GM12878 (cell line): ENCODE measurements at regions not wholly inside any gene's neighbourhood (a gene's known extent, or its start where the extent isn't known, plus 50 kb on each side); places are given as distances from the start of the nearest gene placed in this dataset.

Source experiments
- ATAC-seq: fragments of 200-7000 bp; cut with Tn5 transposase; 3 replicates; pipeline ENCODE4 v1.9.1; 2020; ENCODE audit warnings: mild to moderate bottlenecking, moderate library complexity
- BruUV-seq: library from RNA; stranded (reverse); fragments of 400-500 nt; replicated peaks from 2 replicates; lab custom pipeline; 2021; lab: Mats Ljungman, UMichigan
- CTCF ChIA-PET: fragments of 300-600 bp; sonication (Branson Sonifier 250); formaldehyde crosslinking; extraction: SDS; loops from one replicate; lab custom pipeline; 2021; ENCODE audit warnings: inconsistent platforms; lab: Yijun Ruan, JAX
- POLR2A ChIA-PET: fragments of 350-600 bp; formaldehyde crosslinking; extraction: SDS; loops from one replicate; lab custom pipeline; 2021; ENCODE audit warnings: inconsistent platforms; lab: Charles Lee
- RAD21 ChIA-PET: fragments of 300-600 bp; sonication (Branson Sonifier 250); formaldehyde crosslinking; loops from one replicate; lab custom pipeline; 2023; ENCODE audit warnings: antibody characterized with exemption; ENCODE audit not compliant: unreplicated experiment; lab: Charles Lee
- SMC1A ChIA-PET: fragments of 300-600 bp; sonication (Branson Sonifier 250); formaldehyde crosslinking; loops from one replicate; lab custom pipeline; 2023; ENCODE audit not compliant: unreplicated experiment, uncharacterized antibody; lab: Charles Lee
- DNase-seq: peaks from one replicate; pipeline ENCODE4 v3.0.0-alpha.2; 2011; ENCODE audit warnings: low read depth, low spot score
- FAIRE-seq: peaks from 3 replicates; lab custom pipeline; 2011; peaks lifted over from hg19 to GRCh38; lab: Jason Lieb, UNC
- H2AFZ ChIP-seq: 2 replicates; pipeline ENCODE4 v1.6.0; 2011; ENCODE audit warnings: low read depth, low read length, control low read depth; ENCODE audit not compliant: control insufficient read depth
- H3K27ac ChIP-seq: 2 replicates; pipeline ENCODE4 v1.5.1; 2011; ENCODE audit warnings: control low read depth; ENCODE audit not compliant: control insufficient read depth, insufficient read depth
- H3K27me3 ChIP-seq, 2 experiments: replicated peaks in 1 of 2; 2 replicates each; pipeline versions ENCODE4 v1.6.0 to v1.6.1; 2011; ENCODE audit warnings: low read length in 1 of 2; ENCODE audit not compliant: control insufficient read depth in 2 of 2, insufficient read depth in 2 of 2
- H3K36me3 ChIP-seq, 2 experiments: 2 replicates each; pipeline ENCODE4 v1.5.1; 2011; ENCODE audit warnings: low read length in 1 of 2; ENCODE audit not compliant: control insufficient read depth in 2 of 2, insufficient read depth in 2 of 2
- H3K4me1 ChIP-seq: 2 replicates; pipeline ENCODE4 v1.6.1; 2011; ENCODE audit warnings: mild to moderate bottlenecking, low read length, moderate library complexity, mixed read lengths; ENCODE audit not compliant: control insufficient read depth, insufficient read depth
- H3K4me2 ChIP-seq: 2 replicates; pipeline ENCODE4 v1.6.0; 2011; ENCODE audit warnings: control low read depth; ENCODE audit not compliant: control insufficient read depth, insufficient read depth
- H3K4me3 ChIP-seq: fragments of 200-600 bp; sonication (generic); 2 replicates; pipeline ENCODE4 v1.5.1; 2016
- H3K79me2 ChIP-seq: 2 replicates; pipeline ENCODE4 v1.6.0; 2011; ENCODE audit warnings: low read length; ENCODE audit not compliant: control insufficient read depth, insufficient read depth
- H3K9ac ChIP-seq: 2 replicates; pipeline ENCODE4 v1.8.0; 2011; ENCODE audit warnings: low read length, control low read depth, mixed read lengths; ENCODE audit not compliant: control insufficient read depth, insufficient read depth
- H3K9me3 ChIP-seq: replicated peaks from 3 replicates; pipeline ENCODE4 v1.5.1; 2011; ENCODE audit warnings: mild to moderate bottlenecking, low read length; ENCODE audit not compliant: control insufficient read depth, insufficient read depth
- H4K20me1 ChIP-seq: 2 replicates; pipeline ENCODE4 v1.6.0; 2011; ENCODE audit not compliant: control insufficient read depth, insufficient read depth
- ATF7 ChIP-seq: fragments of 450-650 bp; IDR thresholded peaks from 2 replicates; pipeline ENCODE4 v1.6.1; 2016; ENCODE audit warnings: low read depth, mild to moderate bottlenecking
- BHLHE40 ChIP-seq, 2 experiments: fragments of 450-650 bp in 1 of 2; IDR thresholded peaks; 2 replicates each; pipeline ENCODE4 v1.6.1; 2011 to 2017; ENCODE audit warnings: low read depth in 2 of 2, borderline replicate concordance in 1 of 2, improper control_type of control experiment in 1 of 2, low read length in 1 of 2, mild to moderate bottlenecking in 1 of 2
- FOS ChIP-seq: IDR thresholded peaks from 3 replicates; pipeline ENCODE4 v1.6.1; 2011; ENCODE audit warnings: borderline replicate concordance; ENCODE audit not compliant: insufficient read length; ENCODE audit errors: extremely low read depth
- HCFC1 ChIP-seq: fragments of 150-350 bp; IDR thresholded peaks from 2 replicates; pipeline ENCODE4 v1.6.1; 2014; ENCODE audit warnings: low read length
- HDGF ChIP-seq: fragments of 450-650 bp; IDR thresholded peaks from 2 replicates; pipeline ENCODE4 v1.6.1; 2016; ENCODE audit warnings: antibody characterized with exemption
- KDM1A ChIP-seq: fragments of 200-600 bp; sonication (generic); IDR thresholded peaks from 2 replicates; pipeline ENCODE4 v1.6.1; 2016; ENCODE audit warnings: borderline replicate concordance
- MEF2B ChIP-seq: fragments of 450-650 bp; IDR thresholded peaks from 2 replicates; pipeline ENCODE4 v1.6.1; 2018; ENCODE audit warnings: mild to moderate bottlenecking, moderate library complexity; ENCODE audit not compliant: partially characterized antibody, poor library complexity, severe bottlenecking
- MTA2 ChIP-seq: fragments of 450-650 bp; IDR thresholded peaks from 2 replicates; pipeline ENCODE4 v1.6.1; 2016; ENCODE audit warnings: low read depth, mild to moderate bottlenecking, moderate library complexity
- NFYB ChIP-seq: IDR thresholded peaks from 2 replicates; pipeline ENCODE4 v1.6.1; 2011; ENCODE audit warnings: low read depth, mild to moderate bottlenecking, low read length, improper control_type of control experiment, moderate library complexity; ENCODE audit not compliant: insufficient read depth
- RELA ChIP-seq: fragments of 450-650 bp; IDR thresholded peaks from 2 replicates; pipeline ENCODE4 v1.8.0; 2014; ENCODE audit warnings: borderline replicate concordance; ENCODE audit not compliant: partially characterized antibody
- RFX5 ChIP-seq: IDR thresholded peaks from 2 replicates; pipeline ENCODE4 v1.6.1; 2011; ENCODE audit warnings: low read depth, low read length, improper control_type of control experiment
- SMARCA5 ChIP-seq: fragments of 450-650 bp; IDR thresholded peaks from 2 replicates; pipeline ENCODE4 v1.6.1; 2017; ENCODE audit warnings: mild to moderate bottlenecking
- SUZ12 ChIP-seq: fragments of 200-600 bp; sonication (generic); IDR thresholded peaks from one replicate; pipeline ENCODE4 v1.6.1; 2018; ENCODE audit warnings: antibody characterized with exemption, mild to moderate bottlenecking; ENCODE audit not compliant: unreplicated experiment
- TBL1XR1 ChIP-seq: IDR thresholded peaks from 2 replicates; pipeline ENCODE4 v1.6.1; 2012; ENCODE audit warnings: low read depth, low read length, improper control_type of control experiment
- WGBS: methylation state at CpG from one replicate; pipeline ENCODE4 v1.1.6; 2016; ENCODE audit warnings: low lambda C conversion rate; ENCODE audit not compliant: insufficient replicate concordance, insufficient coverage; ENCODE audit errors: missing lambda C conversion rate; 5-methylcytosine and 5-hydroxymethylcytosine counted together
- in situ Hi-C: fragments of 300-500 bp; cut with MboI; formaldehyde crosslinking; loops from 9 replicates; pipeline ENCODE4 v1.14.3; 2018; ENCODE audit warnings: mixed read lengths
- intact Hi-C: fragments of 100-400 bp; cut with micrococcal nuclease; formaldehyde crosslinking; loops from one replicate; pipeline ENCODE4 v1.14.2; 2022; ENCODE audit not compliant: unreplicated experiment
- TF ChIP-seq, protein P1 (sequence below): IDR thresholded peaks from 2 replicates; pipeline ENCODE4 v1.6.1; 2012; ENCODE audit warnings: low read length, inconsistent platforms
- TF ChIP-seq, protein P2 (sequence below): fragments of 150-350 bp; IDR thresholded peaks from 2 replicates; pipeline ENCODE4 v1.6.1; 2016; ENCODE audit warnings: low read depth, low read length

DNA sequence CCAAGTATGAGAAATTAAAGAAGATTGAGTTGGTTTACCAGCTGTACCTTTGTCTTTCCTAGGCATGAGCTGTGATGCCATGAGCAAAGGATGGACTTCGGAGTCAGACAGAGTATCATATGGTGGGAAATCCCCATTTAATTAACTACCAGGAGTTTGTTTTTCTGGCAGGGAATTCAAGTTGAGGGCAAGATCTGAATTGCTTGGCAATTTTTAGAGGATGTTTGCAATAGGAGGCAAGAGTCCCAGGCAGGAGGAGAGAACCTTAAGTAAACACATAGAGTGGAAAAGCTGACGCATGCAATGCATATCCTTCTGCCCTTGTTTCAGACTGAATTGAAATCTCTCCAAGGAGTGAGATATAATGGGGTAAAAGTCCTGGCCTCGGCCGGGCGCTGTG, 569.7 kb upstream of the MDFIC2 start:
- TF ChIP-seq BHLHE40 (IDR thresholded peaks at IDR 0.05; ENCODE audit: borderline replicate concordance in 1 of 2, low read depth in 2 of 2, low read length in 1 of 2) = no peak
- TF ChIP-seq MTA2 = no peak
- TF ChIP-seq NFYB = no peak
- TF ChIP-seq, protein P1, sequence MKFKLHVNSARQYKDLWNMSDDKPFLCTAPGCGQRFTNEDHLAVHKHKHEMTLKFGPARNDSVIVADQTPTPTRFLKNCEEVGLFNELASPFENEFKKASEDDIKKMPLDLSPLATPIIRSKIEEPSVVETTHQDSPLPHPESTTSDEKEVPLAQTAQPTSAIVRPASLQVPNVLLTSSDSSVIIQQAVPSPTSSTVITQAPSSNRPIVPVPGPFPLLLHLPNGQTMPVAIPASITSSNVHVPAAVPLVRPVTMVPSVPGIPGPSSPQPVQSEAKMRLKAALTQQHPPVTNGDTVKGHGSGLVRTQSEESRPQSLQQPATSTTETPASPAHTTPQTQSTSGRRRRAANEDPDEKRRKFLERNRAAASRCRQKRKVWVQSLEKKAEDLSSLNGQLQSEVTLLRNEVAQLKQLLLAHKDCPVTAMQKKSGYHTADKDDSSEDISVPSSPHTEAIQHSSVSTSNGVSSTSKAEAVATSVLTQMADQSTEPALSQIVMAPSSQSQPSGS = no peak
- ChIA-PET SMC1A (no interaction called here), POLR2A (interaction anchor here (0.7 kb wide), 1 partner anchor 156 kb away, joined by 4 read pairs; no protein-coding TSS in a partner anchor), CTCF (no interaction called here), RAD21 (no interaction called here)
- Histone ChIP-seq H4K20me1 (no peaks in the 10 kb centered on the region), H3K36me3 (no peaks in the 10 kb centered on the region), H3K27me3 (no peaks in the 10 kb centered on the region), H3K4me1 (no peaks in the 10 kb centered on the region), H3K79me2 (no peaks in the 10 kb centered on the region), H3K9me3 (no peaks in the 10 kb centered on the region), H3K4me3 (no peak overlapping the region), H2AFZ (no peak overlapping the region), H3K4me2 (no peak overlapping the region), H3K27ac (no peak overlapping the region), H3K9ac (no peak overlapping the region)
- BruUV-seq = no TSS peak
- 32% methylated on average over 5 of the region's 5 CpGs for WGBS
- in situ Hi-C loops (no loop called here), intact Hi-C loops (no loop called here)
- no peak for FAIRE-seq
- no peak for DNase-seq
- ATAC-seq = no peak

DNA sequence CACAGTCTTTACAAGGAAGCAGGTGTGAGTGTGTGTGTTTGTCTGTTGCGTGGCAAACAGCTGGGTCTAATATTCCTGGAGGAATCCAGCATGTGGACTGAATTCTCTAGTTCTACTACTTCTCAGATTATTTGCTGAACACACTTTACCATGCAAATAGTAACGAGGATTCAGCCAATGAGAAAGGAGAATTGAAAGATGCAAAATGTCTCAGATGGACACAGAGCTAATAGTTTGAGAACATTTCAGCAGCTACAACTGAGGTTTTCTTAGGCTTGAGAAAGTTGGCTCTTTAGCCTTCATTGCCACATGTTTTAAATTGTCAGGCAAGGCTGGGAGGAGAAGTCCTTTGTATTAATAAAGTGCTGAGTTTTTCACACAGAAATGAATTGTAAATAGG, 568.0 kb upstream of the MDFIC2 start:
- no peaks in the 10 kb centered on the region for H3K36me3 ChIP-seq
- no peaks in the 10 kb centered on the region for H4K20me1 ChIP-seq
- intact Hi-C loops (no loop called here), in situ Hi-C loops (no loop called here)
- BruUV-seq = no TSS peak
- ChIA-PET CTCF (no interaction called here), SMC1A (no interaction called here), RAD21 (no interaction called here), POLR2A (no interaction called here)
- ATAC-seq = no peak
- no peak for TF ChIP-seq RELA
- no peak for TF ChIP-seq MEF2B
- no peak for TF ChIP-seq FOS
- no peak for TF ChIP-seq HCFC1
- TF ChIP-seq RFX5 = no peak
- no peak for TF ChIP-seq ATF7
- TF ChIP-seq HDGF = no peak
- TF ChIP-seq SUZ12 = no peak
- no peak for TF ChIP-seq TBL1XR1
- TF ChIP-seq KDM1A = no peak
- TF ChIP-seq SMARCA5 = no peak
- TF ChIP-seq, protein P2, sequence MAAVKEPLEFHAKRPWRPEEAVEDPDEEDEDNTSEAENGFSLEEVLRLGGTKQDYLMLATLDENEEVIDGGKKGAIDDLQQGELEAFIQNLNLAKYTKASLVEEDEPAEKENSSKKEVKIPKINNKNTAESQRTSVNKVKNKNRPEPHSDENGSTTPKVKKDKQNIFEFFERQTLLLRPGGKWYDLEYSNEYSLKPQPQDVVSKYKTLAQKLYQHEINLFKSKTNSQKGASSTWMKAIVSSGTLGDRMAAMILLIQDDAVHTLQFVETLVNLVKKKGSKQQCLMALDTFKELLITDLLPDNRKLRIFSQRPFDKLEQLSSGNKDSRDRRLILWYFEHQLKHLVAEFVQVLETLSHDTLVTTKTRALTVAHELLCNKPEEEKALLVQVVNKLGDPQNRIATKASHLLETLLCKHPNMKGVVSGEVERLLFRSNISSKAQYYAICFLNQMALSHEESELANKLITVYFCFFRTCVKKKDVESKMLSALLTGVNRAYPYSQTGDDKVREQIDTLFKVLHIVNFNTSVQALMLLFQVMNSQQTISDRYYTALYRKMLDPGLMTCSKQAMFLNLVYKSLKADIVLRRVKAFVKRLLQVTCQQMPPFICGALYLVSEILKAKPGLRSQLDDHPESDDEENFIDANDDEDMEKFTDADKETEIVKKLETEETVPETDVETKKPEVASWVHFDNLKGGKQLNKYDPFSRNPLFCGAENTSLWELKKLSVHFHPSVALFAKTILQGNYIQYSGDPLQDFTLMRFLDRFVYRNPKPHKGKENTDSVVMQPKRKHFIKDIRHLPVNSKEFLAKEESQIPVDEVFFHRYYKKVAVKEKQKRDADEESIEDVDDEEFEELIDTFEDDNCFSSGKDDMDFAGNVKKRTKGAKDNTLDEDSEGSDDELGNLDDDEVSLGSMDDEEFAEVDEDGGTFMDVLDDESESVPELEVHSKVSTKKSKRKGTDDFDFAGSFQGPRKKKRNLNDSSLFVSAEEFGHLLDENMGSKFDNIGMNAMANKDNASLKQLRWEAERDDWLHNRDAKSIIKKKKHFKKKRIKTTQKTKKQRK = no peak
- H2AFZ ChIP-seq = no peak overlapping the region
- no peaks in the 10 kb centered on the region for H3K79me2 ChIP-seq
- no peaks in the 10 kb centered on the region for H3K9me3 ChIP-seq
- no peaks in the 10 kb centered on the region for H3K4me1 ChIP-seq
- whole genome bisulfite sequencing = 0% methylated on average over 2 of the region's 2 CpGs
- no peak overlapping the region for H3K4me2 ChIP-seq
- H3K9ac ChIP-seq = no peak overlapping the region
- H3K27ac ChIP-seq = no peak overlapping the region
- H3K4me3 ChIP-seq = no peak overlapping the region
- H3K27me3 ChIP-seq = no peaks in the 10 kb centered on the region
- DNase-seq = no peak
- FAIRE-seq = no peak
